ENCODE measurements at regions not wholly inside any gene's neighbourhood (a gene's known extent, or its start where the extent isn't known, plus 50 kb on each side); places are given as distances from the start of the nearest gene placed in this dataset.
"Not testable (repeated sequence)": the region's sequence is repeated elsewhere in the genome, so short reads cannot be mapped to it uniquely, and the experiment has no call there.

- no peak for DNase-seq
Measured at GRCh38 chr12:66776974-66777373, 98.1 kb upstream of the GRIP1 start.

- no peak for DNase-seq
Measured at GRCh38 chr12:66779466-66779865, 100.6 kb upstream of the GRIP1 start.

GRCh38 chr12:66786531-66787308 lies 107.8 kb upstream of the GRIP1 start:
- DNase-seq, result no peak

GRCh38 chr12:66799551-66799950 lies 120.7 kb upstream of the GRIP1 start:
- no peak for DNase-seq

GRCh38 chr12:66800046-66800445 lies 121.2 kb upstream of the GRIP1 start:
- DNase-seq, result no peak

- no peak for DNase-seq
Measured at GRCh38 chr12:66803930-66804329, 125.1 kb upstream of the GRIP1 start.

- DNase-seq, result no peak
Measured at GRCh38 chr12:66804563-66804974, 125.7 kb upstream of the GRIP1 start.

- no peak for DNase-seq
Measured at GRCh38 chr12:66808606-66809005, 129.7 kb upstream of the GRIP1 start.

DNA sequence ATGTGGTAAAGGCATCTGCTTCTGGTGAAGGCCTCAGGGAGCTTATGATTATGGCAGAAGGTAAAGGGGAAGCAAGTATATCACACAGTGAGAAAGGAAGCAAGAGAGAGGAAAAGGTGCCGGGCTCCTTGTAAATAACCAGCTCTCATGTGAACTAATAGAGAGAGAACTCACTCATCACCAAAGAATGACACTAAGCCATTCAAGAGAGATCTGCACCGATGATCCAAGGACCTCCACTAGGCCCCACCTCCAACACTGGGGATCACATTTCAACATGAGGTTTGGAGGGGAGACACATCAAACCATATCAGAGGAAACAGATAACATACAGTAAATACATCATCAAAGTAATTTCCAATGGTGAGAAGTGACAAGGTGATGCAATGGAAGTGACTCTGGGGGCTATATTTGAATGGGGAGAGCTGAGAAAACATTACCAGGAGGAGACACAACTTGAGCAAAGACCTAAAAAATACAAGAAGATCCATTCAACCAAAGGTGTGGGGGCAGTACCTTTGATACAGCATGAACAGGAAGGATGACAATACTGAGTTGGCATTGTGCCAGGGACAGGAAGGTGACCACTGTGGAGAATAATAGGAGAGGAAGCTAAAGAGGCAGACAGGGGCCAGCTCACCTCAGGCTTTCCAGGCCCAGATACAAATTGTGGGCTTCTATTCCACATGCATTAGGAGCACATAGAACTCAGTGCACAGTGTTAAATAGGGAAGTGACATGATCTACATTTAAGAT lies 134.4 kb upstream of the GRIP1 start:
- DNase-seq, result no peak

- no peak for DNase-seq
Measured at GRCh38 chr12:66819587-66819986, 140.7 kb upstream of the GRIP1 start.

GRCh38 chr12:66822961-66823360 lies 144.1 kb upstream of the GRIP1 start:
- no peak for DNase-seq

DNA sequence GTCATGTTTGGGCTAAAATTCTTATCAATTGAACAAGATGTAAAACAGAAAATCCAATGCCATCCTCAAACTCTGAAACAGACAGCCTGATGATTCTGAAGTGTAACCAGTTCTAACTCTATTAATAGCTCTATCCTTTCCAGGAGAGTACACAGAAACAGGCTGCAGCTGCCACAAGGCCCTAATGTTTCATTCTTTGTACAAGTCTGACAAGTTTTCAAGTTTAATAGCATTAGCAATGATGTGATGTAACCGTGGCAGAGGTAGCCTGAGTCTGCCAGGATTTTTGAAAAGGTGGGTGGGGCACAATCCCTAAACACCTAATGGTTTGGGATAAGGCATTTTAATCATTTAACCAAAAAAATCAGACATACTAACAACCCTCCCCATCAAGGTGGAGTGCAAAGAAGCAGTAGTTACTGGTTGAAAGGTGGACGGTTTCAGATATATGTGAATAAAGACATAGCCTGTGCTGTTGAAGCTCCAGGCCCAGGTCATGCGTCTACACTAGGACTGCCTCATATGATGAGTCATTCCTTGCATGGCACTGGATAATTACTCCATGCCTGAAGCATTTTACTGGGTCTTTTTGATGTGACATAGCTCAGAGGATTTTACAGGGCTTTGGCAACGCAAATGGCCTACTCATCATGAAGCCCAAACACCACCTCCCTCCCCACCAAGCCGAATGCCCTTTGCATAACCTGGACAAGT lies 145.1 kb upstream of the GRIP1 start:
- no peak for DNase-seq

DNA sequence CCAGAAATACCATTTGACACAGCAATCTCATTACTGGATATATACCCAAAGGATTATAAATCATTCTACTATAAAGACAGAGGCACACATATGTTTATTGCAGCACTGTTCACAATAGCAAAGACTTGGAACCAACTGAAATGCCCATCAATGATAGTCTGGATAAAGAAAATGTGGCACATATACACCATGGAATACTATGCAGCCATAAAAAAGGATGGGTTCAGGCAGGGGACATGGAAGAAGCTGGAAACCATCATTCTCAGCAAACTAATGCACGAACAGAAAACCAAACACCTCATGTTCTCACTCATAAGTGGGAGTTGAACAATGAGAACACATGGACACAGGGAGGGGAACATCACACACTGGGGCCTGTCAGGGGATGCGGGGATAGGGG lies 147.0 kb upstream of the GRIP1 start:
- DNase-seq, result not testable (repeated sequence)

DNA sequence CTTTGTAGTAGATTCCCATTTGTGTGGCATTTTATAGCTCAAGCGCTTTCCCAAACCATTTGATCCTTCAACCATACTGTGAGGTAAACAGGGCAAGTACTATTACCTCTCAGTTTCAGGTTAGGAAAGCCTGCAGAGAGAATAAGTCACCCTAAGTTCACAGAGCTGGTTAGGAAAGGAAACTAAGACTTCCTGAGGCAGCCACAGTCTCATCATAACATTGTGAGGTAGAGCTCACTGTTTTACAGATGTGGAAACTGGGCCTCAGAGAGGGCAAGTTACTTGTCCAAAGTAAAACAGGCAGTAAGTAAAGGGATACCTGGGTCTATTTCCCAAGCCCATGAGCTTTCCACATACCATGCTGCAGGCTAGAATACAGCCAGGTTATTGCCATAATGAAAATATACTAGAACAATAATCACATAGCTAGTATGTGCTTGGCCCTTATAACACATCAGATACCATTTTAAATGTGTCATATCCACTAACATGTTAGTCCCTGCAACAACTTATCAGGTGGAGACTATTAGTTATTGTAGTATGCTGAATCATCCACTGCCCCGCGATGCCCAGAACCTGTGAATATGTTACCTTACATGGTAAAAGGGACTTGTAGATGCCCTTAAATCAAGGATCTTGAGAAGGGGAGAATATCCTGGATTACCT lies 150.9 kb upstream of the GRIP1 start:
- DNase-seq, result no peak

- no peak for DNase-seq
Measured at GRCh38 chr12:66831495-66831894, 152.6 kb upstream of the GRIP1 start.

DNA sequence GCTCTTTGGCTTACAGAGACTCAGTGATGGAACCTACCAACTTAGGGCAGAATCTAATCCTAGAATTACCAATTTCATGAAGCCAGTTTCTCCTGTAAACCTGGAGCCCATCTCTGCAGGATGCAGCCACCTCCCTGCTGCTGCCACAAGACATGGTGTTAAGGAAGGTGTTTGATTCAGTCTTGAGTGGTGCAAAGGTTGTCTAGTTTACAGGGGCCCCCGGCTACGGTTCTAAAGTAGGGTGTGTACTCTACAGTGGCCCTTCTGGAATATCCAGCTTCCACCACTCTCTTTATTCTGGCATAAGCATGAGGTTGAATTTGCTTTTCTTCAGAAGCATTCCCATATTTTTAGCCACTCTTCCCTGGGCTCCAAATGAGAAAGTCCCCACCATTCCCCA lies 154.1 kb upstream of the GRIP1 start:
- no peak for DNase-seq

- DNase-seq, result no peak
Measured at GRCh38 chr12:66836623-66837310, 157.9 kb upstream of the GRIP1 start.

DNA sequence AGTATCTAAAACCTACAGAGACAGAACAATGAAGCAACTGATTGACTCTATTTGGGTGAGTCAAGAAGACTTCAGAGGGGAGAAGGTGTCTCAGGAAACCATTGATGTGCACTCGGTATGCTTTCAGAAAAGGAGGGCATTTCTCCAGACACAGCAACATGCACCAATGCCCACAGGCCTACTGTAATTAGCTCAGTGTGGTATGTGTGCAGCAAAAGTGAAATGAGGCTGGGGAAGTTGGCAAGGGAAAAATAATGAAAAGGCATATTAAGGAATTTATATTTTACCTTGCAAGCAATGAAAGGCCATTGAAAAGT lies 158.4 kb upstream of the GRIP1 start:
- no peak for DNase-seq

DNA sequence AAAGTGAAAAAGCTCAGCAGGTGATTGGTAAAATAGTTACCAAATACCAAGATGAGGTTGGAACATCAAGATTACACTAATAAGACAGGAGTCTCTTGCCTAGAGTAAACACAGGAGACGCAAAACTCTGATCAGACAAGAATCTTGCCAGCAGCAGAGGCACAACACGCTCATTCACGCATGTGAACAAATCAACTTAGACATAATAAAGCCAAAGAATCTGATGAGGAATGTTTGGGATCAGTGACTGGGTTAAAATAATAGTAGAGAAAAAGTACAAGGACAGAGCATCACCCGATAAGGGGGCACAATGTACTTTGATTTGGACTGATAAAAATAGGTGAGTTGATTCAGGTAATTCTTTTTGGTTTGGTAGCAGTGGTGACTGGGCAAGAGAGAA lies 159.5 kb upstream of the GRIP1 start:
- DNase-seq, result no peak

GRCh38 chr12:66848967-66849366 lies 170.1 kb upstream of the GRIP1 start:
- DNase-seq, result no peak

DNA sequence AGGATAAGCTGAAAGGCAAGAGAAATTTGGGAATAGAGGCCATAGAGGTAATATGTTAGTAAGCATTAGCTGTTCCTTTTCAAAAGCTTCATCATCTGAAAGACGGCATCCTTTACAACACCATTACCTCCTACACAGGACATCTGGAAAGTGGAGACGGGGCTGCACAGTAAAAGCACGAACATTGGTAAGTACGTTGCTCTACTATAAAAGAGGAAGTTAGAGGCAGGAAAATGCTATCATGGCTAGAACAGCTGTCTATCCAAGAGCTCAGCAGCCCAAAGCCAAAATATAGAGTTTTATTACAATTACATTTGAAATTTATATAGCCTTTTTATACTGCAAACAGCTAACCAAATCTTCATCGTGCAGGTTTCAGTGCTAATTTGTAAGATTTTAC lies 172.3 kb upstream of the GRIP1 start:
- DNase-seq, result no peak

DNA sequence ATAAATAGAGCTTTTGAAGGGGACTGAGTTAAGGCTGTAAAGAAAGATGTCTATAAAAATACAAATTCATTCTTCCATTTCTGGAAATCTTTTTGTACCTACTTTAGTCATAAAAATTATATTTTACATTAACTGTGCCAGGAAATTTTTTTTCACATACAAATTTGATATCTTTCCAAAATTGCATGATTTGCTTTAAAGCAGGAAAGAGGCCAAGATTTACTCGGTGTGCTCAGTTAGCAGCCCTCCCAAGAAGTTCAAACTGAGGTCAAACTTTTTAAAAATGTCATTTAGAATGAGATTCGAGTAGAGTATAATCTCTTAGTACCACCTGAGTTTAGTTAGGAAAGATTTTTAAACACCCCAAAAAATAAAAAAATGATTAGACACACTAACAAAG lies 173.2 kb upstream of the GRIP1 start:
- no peak for DNase-seq

- DNase-seq, result no peak
Measured at GRCh38 chr12:66852765-66853164, 173.9 kb upstream of the GRIP1 start.
